GM23248 (cell line): ENCODE measurements at regions not wholly inside any gene's neighbourhood (a gene's known extent, or its start where the extent isn't known, plus 50 kb on each side); places are given as distances from the start of the nearest gene placed in this dataset.

Experiments used
- DNase-seq: peaks from one replicate; pipeline ENCODE4 v3.0.0-alpha.2; 2015
- H2AFZ ChIP-seq: fragments of 200-600 bp; sonication (generic); 2 replicates; pipeline ENCODE4 v1.6.1; 2016; ENCODE audit warnings: antibody characterized with exemption
- H3F3A ChIP-seq: fragments of 200-600 bp; sonication (generic); 2 replicates; pipeline ENCODE4 v1.6.1; 2016; ENCODE audit warnings: mild to moderate bottlenecking, antibody characterized with exemption, mixed run types; ENCODE audit not compliant: insufficient read depth
- H3K27ac ChIP-seq: fragments of 200-600 bp; sonication (generic); 2 replicates; pipeline ENCODE4 v1.5.1; 2016; ENCODE audit warnings: mild to moderate bottlenecking
- H3K27me3 ChIP-seq: fragments of 200-600 bp; sonication (generic); replicated peaks from 2 replicates; pipeline ENCODE4 v1.6.1; 2016; ENCODE audit warnings: mild to moderate bottlenecking; ENCODE audit not compliant: insufficient read depth
- H3K36me3 ChIP-seq: fragments of 200-600 bp; sonication (generic); 2 replicates; pipeline ENCODE4 v1.6.1; 2016; ENCODE audit warnings: low read depth, mild to moderate bottlenecking
- H3K4me1 ChIP-seq: fragments of 200-600 bp; sonication (generic); 2 replicates; pipeline ENCODE4 v1.6.1; 2016; ENCODE audit warnings: mild to moderate bottlenecking; ENCODE audit not compliant: insufficient read depth
- H3K4me2 ChIP-seq: fragments of 200-600 bp; sonication (generic); one replicate; pipeline ENCODE4 v1.6.1; 2016; ENCODE audit warnings: mild to moderate bottlenecking; ENCODE audit not compliant: unreplicated experiment
- H3K4me3 ChIP-seq: fragments of 200-600 bp; sonication (generic); 2 replicates; pipeline ENCODE4 v1.5.1; 2016; ENCODE audit warnings: mild to moderate bottlenecking
- H3K79me2 ChIP-seq: fragments of 200-600 bp; sonication (generic); 2 replicates; pipeline ENCODE4 v1.6.1; 2016; ENCODE audit warnings: mild to moderate bottlenecking; ENCODE audit not compliant: insufficient read depth
- H3K9ac ChIP-seq: fragments of 200-600 bp; sonication (generic); 2 replicates; pipeline ENCODE4 v1.6.1; 2016; ENCODE audit warnings: mild to moderate bottlenecking
- H3K9me2 ChIP-seq: fragments of 200-600 bp; sonication (generic); 2 replicates; pipeline ENCODE4 v1.6.1; 2016; ENCODE audit warnings: mixed run types, mild to moderate bottlenecking, moderate library complexity; ENCODE audit not compliant: insufficient read depth
- H3K9me3 ChIP-seq: fragments of 200-600 bp; sonication (generic); one replicate; pipeline ENCODE4 v1.6.1; 2017; ENCODE audit warnings: low read depth
- H4K20me1 ChIP-seq: fragments of 200-600 bp; sonication (generic); 2 replicates; pipeline ENCODE4 v1.6.0; 2016; ENCODE audit not compliant: insufficient read depth
- EZH2 ChIP-seq: fragments of 200-600 bp; sonication (generic); IDR thresholded peaks from 2 replicates; pipeline ENCODE4 v1.6.1; 2018; ENCODE audit warnings: antibody characterized with exemption, mild to moderate bottlenecking; ENCODE audit not compliant: insufficient read depth, poor library complexity, severe bottlenecking
- EZH2phosphoT487 ChIP-seq: fragments of 200-600 bp; sonication (generic); IDR thresholded peaks from 2 replicates; pipeline ENCODE4 v1.6.1; 2018; ENCODE audit warnings: antibody characterized with exemption, moderate library complexity, mild to moderate bottlenecking, low read depth; ENCODE audit not compliant: insufficient read depth
- WGBS, 2 experiments: methylation state at CpG; one replicate each; pipeline ENCODE4 v1.1.6; 2015 to 2017; ENCODE audit warnings: low lambda C conversion rate in 2 of 2, low coverage in 1 of 2; ENCODE audit errors: missing lambda C conversion rate in 2 of 2; 5-methylcytosine and 5-hydroxymethylcytosine counted together
- in situ Hi-C: fragments of 300-500 bp; cut with MboI; formaldehyde crosslinking; loops from 2 replicates; pipeline ENCODE4 v1.15.0; 2020

DNA sequence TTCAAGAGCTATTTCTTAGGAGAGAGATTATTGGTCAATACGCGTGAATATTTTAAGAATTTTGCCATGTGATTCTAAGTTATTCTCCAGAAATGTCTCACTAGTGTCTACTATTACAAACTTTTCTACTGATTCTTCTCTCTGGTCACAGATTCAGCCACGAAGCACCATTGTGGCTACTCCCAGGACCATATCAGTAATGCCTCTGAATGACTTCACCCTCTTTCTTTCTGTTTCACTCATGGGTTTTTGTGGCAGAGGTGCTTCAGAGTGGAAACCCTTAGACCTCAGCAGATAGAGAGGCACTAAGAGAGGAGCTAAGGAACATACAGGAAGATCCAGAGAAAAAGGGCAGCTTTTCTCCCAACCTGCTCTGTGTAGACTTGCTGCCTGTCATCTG is 211.3 kb downstream of the CBLN4 start:
- TF ChIP-seq EZH2phosphoT487: no peak
- TF ChIP-seq EZH2: no peak

DNA sequence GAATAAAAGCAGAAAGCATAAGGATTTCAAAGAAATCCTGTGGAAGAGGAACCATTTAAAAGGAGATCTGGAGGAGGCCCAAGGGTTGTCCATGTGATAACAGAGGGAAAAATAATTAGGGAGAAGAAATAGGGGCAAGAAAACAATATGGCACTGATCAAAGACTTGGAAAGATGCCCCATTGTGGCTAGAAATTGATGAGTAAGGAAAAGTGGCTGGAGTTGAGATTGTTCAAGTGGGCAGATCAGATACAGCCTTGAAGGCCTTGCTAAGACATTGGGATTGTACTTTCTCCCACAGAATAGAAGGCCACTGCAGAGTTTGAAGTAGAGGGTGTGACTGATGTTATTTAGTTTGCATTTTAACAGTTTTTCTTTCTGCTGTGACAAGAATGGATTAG is 213.3 kb downstream of the CBLN4 start:
- H3K79me2 ChIP-seq: no peaks in the 10 kb centered on the region
- in situ Hi-C loops: no loop called here
- no peak overlapping the region for H3K27ac ChIP-seq
- H2AFZ ChIP-seq: no peak overlapping the region
- H3K9me3 ChIP-seq: no peaks in the 10 kb centered on the region
- H3K4me2 ChIP-seq: no peak overlapping the region
- H4K20me1 ChIP-seq: no peaks in the 10 kb centered on the region
- no peaks in the 10 kb centered on the region for H3K27me3 ChIP-seq
- no peaks in the 10 kb centered on the region for H3K9me2 ChIP-seq
- H3F3A ChIP-seq: no peaks in the 10 kb centered on the region
- no peak overlapping the region for H3K4me3 ChIP-seq
- no peak overlapping the region for H3K9ac ChIP-seq
- no peak for DNase-seq
- TF ChIP-seq EZH2phosphoT487 (no peak), EZH2 (no peak)
- no peaks in the 10 kb centered on the region for H3K4me1 ChIP-seq
- H3K36me3 ChIP-seq: no peaks in the 10 kb centered on the region

More for the DNA sequence above, 211.3 kb downstream of the CBLN4 start:
- Histone ChIP-seq H3K4me1 (no peaks in the 10 kb centered on the region), H3K9me3 (no peaks in the 10 kb centered on the region), H3K9me2 (no peaks in the 10 kb centered on the region), H4K20me1 (no peaks in the 10 kb centered on the region), H3K4me3 (no peak overlapping the region), H3K9ac (no peak overlapping the region), H3K36me3 (no peaks in the 10 kb centered on the region), H3K4me2 (no peak overlapping the region), H3K27ac (no peak overlapping the region), H3K27me3 (no peaks in the 10 kb centered on the region), H2AFZ (no peak overlapping the region), H3K79me2 (no peaks in the 10 kb centered on the region), H3F3A (no peaks in the 10 kb centered on the region)
- WGBS, 2 experiments: 41 to 57% methylated on average over 3 of the region's 3 CpGs
- DNase-seq: no peak
- in situ Hi-C loops: no loop called here

DNA sequence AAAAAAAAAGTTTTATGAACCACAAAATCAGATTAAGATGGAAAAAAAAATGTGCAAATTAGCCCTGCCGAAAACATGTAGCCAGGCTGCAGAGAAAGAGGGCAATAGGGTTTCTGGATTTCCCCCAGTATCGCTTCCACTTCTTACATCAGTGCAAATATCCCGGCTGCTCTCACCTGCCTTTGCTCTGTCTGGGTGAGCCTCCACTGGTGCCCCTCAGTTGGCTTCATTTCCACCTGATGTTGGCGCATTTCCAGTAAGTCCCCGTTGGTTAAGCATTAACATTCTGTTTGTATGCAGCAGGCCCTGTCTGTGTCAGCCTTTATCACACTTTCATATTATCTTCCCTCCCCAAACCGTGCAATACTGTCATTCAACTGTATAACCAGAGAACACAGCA is 215.1 kb downstream of the CBLN4 start:
- no peak for TF ChIP-seq EZH2
- Histone ChIP-seq H3K27ac (no peak overlapping the region), H2AFZ (no peak overlapping the region), H3K4me3 (no peak overlapping the region), H4K20me1 (no peaks in the 10 kb centered on the region), H3K4me1 (no peaks in the 10 kb centered on the region), H3K9ac (no peak overlapping the region), H3K27me3 (no peaks in the 10 kb centered on the region), H3K4me2 (no peak overlapping the region), H3K9me2 (no peaks in the 10 kb centered on the region), H3K79me2 (no peaks in the 10 kb centered on the region), H3K36me3 (no peaks in the 10 kb centered on the region), H3F3A (no peaks in the 10 kb centered on the region), H3K9me3 (no peaks in the 10 kb centered on the region)
- no peak for DNase-seq
- in situ Hi-C loops: no loop called here
- 23 to 28% methylated on average over 6 of the region's 6 CpGs for WGBS, 2 experiments

DNA sequence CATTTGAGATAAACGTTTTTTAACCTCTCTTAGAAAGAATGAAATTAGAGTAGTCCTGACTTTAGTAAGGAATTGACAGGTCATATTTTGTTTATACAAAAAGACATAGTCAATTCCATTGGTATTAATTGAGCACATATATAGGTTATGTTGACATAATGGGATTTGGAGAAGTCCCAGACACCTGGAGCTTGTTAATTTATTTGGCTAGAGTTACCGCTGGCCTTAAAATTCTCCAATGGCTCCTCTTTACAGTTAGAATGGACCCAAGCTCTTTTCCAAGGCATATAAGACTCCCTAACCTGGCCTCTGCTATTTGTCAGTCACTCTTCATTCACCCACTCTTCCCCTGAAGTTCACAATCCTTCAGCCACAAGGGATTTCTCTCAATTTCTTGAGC is 221.3 kb downstream of the CBLN4 start:
- in situ Hi-C loops: no loop called here
- 0 to 2% methylated on average over 2 of the region's 2 CpGs for WGBS, 2 experiments

DNA sequence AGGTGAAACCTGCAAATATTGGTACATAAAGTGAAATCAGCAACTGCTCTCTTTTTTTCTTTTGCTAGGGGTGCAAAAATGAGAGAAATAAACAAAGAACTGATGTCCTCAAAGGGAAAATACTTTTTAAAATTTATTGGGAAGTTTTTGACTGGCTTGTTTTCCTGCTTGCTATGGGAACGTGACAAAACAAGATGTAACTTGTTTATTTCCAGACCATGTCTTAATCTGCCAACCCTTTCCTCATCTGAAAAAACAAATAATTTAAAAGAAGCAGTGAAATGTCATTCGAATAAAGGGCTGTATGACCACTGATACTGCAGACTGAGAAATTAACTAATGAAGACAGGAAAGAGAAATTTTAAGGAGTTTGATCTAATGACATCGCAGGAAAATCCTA is 221.9 kb downstream of the CBLN4 start:
- H2AFZ ChIP-seq: no peak overlapping the region
- H3K9me2 ChIP-seq: no peaks in the 10 kb centered on the region
- H3F3A ChIP-seq: no peaks in the 10 kb centered on the region
- H3K27ac ChIP-seq: no peak overlapping the region
- DNase-seq: no peak
- no peak overlapping the region for H3K4me2 ChIP-seq
- H3K4me3 ChIP-seq: no peak overlapping the region
- H3K9ac ChIP-seq: no peak overlapping the region
- no peaks in the 10 kb centered on the region for H3K79me2 ChIP-seq
- no peaks in the 10 kb centered on the region for H4K20me1 ChIP-seq
- no peaks in the 10 kb centered on the region for H3K36me3 ChIP-seq
- WGBS, 2 experiments: 6 to 8% methylated on average over 3 of the region's 3 CpGs
- H3K4me1 ChIP-seq: no peaks in the 10 kb centered on the region
- in situ Hi-C loops: no loop called here
- no peaks in the 10 kb centered on the region for H3K9me3 ChIP-seq
- no peaks in the 10 kb centered on the region for H3K27me3 ChIP-seq
- TF ChIP-seq EZH2 (no peak), EZH2phosphoT487 (no peak)

More for the DNA sequence above, 221.3 kb downstream of the CBLN4 start:
- no peaks in the 10 kb centered on the region for H3K36me3 ChIP-seq
- H2AFZ ChIP-seq: no peak overlapping the region
- H3K9ac ChIP-seq: no peak overlapping the region
- no peaks in the 10 kb centered on the region for H3F3A ChIP-seq
- TF ChIP-seq EZH2phosphoT487 (no peak), EZH2 (no peak)
- H3K4me3 ChIP-seq: no peak overlapping the region
- H3K27ac ChIP-seq: no peak overlapping the region
- no peaks in the 10 kb centered on the region for H3K9me2 ChIP-seq
- no peaks in the 10 kb centered on the region for H3K79me2 ChIP-seq
- no peaks in the 10 kb centered on the region for H3K27me3 ChIP-seq
- no peak for DNase-seq
- no peak overlapping the region for H3K4me2 ChIP-seq
- no peaks in the 10 kb centered on the region for H4K20me1 ChIP-seq
- H3K9me3 ChIP-seq: no peaks in the 10 kb centered on the region
- no peaks in the 10 kb centered on the region for H3K4me1 ChIP-seq
